Femur (tissue), 1 donor: ENCODE measurements at regions not wholly inside any gene's neighbourhood (a gene's known extent, or its start where the extent isn't known, plus 50 kb on each side); places are given as distances from the start of the nearest gene placed in this dataset.
"Not testable (repeated sequence)": the region's sequence is repeated elsewhere in the genome, so short reads cannot be mapped to it uniquely, and the experiment has no call there.

Experiments
- DNase-seq: peaks from one replicate; pipeline ENCODE4 v3.0.0-alpha.2; 2017

GRCh38 chr3:106839576-106840280 lies 537.5 kb upstream of the CCDC54 start:
- no peak for DNase-seq

- DNase-seq, result no peak
Measured at GRCh38 chr3:106840319-106840718, 536.9 kb upstream of the CCDC54 start.

- no peak for DNase-seq
Measured at GRCh38 chr3:106842151-106842550, 535.1 kb upstream of the CCDC54 start.

GRCh38 chr3:106844638-106845037 lies 532.6 kb upstream of the CCDC54 start:
- no peak for DNase-seq

- DNase-seq, result no peak
Measured at GRCh38 chr3:106848099-106848498, 529.1 kb upstream of the CCDC54 start.

- no peak for DNase-seq
Measured at GRCh38 chr3:106850437-106850836, 526.8 kb upstream of the CCDC54 start.

GRCh38 chr3:106858321-106858720 lies 518.9 kb upstream of the CCDC54 start:
- DNase-seq, result not testable (repeated sequence)

- DNase-seq, result no peak
Measured at GRCh38 chr3:106860182-106860581, 517.1 kb upstream of the CCDC54 start.

GRCh38 chr3:106862067-106862466 lies 515.2 kb upstream of the CCDC54 start:
- DNase-seq, result no peak

- no peak for DNase-seq
Measured at GRCh38 chr3:106877627-106878026, 499.6 kb upstream of the CCDC54 start.

- no peak for DNase-seq
Measured at GRCh38 chr3:106880206-106880605, 497.0 kb upstream of the CCDC54 start.

- no peak for DNase-seq
Measured at GRCh38 chr3:106881186-106881585, 496.1 kb upstream of the CCDC54 start.

- DNase-seq, result no peak
Measured at GRCh38 chr3:106882297-106882696, 494.9 kb upstream of the CCDC54 start.

- DNase-seq, result no peak
Measured at GRCh38 chr3:106906074-106906473, 471.2 kb upstream of the CCDC54 start.

GRCh38 chr3:106908181-106908938 lies 468.9 kb upstream of the CCDC54 start:
- no peak for DNase-seq

GRCh38 chr3:106913111-106913698 lies 464.0 kb upstream of the CCDC54 start:
- DNase-seq, result peak; percentile 26

GRCh38 chr3:106913966-106914365 lies 463.3 kb upstream of the CCDC54 start:
- DNase-seq, result no peak

GRCh38 chr3:106920609-106921008 lies 456.6 kb upstream of the CCDC54 start:
- DNase-seq, result no peak

- no peak for DNase-seq
Measured at GRCh38 chr3:106929081-106929480, 448.2 kb upstream of the CCDC54 start.

GRCh38 chr3:106930086-106930485 lies 447.2 kb upstream of the CCDC54 start:
- DNase-seq, result no peak

- no peak for DNase-seq
Measured at GRCh38 chr3:106931904-106932303, 445.3 kb upstream of the CCDC54 start.

- no peak for DNase-seq
Measured at GRCh38 chr3:106936337-106936736, 440.9 kb upstream of the CCDC54 start.

- no peak for DNase-seq
Measured at GRCh38 chr3:106942051-106942450, 435.2 kb upstream of the CCDC54 start.

GRCh38 chr3:106943071-106943470 lies 434.2 kb upstream of the CCDC54 start:
- no peak for DNase-seq
